ENCODE measurements at regions not wholly inside any gene's neighbourhood (a gene's known extent, or its start where the extent isn't known, plus 50 kb on each side); places are given as distances from the start of the nearest gene placed in this dataset.
"Not testable (repeated sequence)": the region's sequence is repeated elsewhere in the genome, so short reads cannot be mapped to it uniquely, and the experiment has no call there.

GRCh38 chr5:56637321-56637920 lies 177.9 kb upstream of the MAP3K1 start:
- no peak overlapping the region for H3K4me3 ChIP-seq
- no peaks in the 10 kb centered on the region for H3K9me3 ChIP-seq
- H3K4me1 ChIP-seq: no peaks in the 10 kb centered on the region
- H3K27me3 ChIP-seq: no peaks in the 10 kb centered on the region
- DNase-seq: no peak
- no peak overlapping the region for H3K27ac ChIP-seq
- no peaks in the 10 kb centered on the region for H3K36me3 ChIP-seq
- TF ChIP-seq, protein P1, sequence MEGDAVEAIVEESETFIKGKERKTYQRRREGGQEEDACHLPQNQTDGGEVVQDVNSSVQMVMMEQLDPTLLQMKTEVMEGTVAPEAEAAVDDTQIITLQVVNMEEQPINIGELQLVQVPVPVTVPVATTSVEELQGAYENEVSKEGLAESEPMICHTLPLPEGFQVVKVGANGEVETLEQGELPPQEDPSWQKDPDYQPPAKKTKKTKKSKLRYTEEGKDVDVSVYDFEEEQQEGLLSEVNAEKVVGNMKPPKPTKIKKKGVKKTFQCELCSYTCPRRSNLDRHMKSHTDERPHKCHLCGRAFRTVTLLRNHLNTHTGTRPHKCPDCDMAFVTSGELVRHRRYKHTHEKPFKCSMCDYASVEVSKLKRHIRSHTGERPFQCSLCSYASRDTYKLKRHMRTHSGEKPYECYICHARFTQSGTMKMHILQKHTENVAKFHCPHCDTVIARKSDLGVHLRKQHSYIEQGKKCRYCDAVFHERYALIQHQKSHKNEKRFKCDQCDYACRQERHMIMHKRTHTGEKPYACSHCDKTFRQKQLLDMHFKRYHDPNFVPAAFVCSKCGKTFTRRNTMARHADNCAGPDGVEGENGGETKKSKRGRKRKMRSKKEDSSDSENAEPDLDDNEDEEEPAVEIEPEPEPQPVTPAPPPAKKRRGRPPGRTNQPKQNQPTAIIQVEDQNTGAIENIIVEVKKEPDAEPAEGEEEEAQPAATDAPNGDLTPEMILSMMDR (IDR thresholded peaks at IDR 0.05): no peak
- no peak overlapping the region for H3K9ac ChIP-seq (ENCODE audit: low read depth in 2 of 2, low read length in 2 of 2)
- intact Hi-C loops (cut with DNase I): no loop called here

DNA sequence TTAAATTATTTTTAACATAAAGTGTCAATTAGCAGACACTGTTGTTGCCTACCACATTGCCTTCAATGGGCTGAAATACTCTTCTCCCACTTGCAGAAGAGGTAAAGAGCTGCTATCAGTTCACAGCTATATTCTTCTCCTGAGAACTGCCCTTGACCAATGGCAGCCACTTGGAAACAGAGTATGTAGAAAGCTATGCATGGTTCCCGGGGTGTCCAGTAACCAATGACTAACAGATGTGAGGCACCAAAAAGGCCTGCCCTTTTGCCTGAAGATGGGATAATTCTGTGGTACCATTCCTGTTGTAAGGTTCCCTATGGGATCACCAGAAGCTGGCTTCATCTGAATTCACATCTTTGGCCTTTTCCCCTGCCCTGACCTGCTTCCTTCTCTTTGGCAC lies 181.4 kb upstream of the MAP3K1 start:
- Histone ChIP-seq H3K36me3 (no peaks in the 10 kb centered on the region), H3K4me1 (no peaks in the 10 kb centered on the region), H3K27me3 (no peaks in the 10 kb centered on the region), H3K27ac (no peak overlapping the region), H3K9me3 (no peaks in the 10 kb centered on the region), H3K4me3 (no peak overlapping the region), H3K9ac (ENCODE audit: low read depth in 2 of 2, low read length in 2 of 2) (no peak overlapping the region)
- intact Hi-C loops (cut with DNase I): no loop called here
- TF ChIP-seq, protein P1 (IDR thresholded peaks at IDR 0.05): no peak
- DNase-seq: no peak

DNA sequence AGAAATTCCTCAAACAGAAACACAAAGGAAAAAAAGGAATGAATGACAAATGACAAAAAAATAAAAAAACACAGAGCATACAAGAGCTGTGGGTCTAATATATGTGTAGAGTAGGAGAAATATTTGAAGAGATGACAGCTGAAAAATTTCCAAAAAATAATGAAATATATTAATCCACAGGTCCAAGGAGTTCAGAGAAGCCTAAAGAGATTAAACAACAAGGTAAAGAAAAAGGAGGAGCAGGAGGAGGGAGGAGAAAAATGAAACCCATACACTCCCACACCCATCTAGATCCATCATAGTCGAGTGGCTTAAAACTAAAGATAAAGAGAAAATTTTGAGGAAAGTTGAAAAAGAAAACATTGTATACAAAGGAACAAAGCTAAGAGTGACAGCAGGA lies 182.4 kb upstream of the MAP3K1 start:
- no peaks in the 10 kb centered on the region for H3K9me3 ChIP-seq
- no peak overlapping the region for H3K27ac ChIP-seq
- H3K4me1 ChIP-seq: no peaks in the 10 kb centered on the region
- TF ChIP-seq, protein P1 (IDR thresholded peaks at IDR 0.05): no peak
- DNase-seq: no peak
- no peaks in the 10 kb centered on the region for H3K36me3 ChIP-seq
- H3K9ac ChIP-seq (ENCODE audit: low read depth in 2 of 2, low read length in 2 of 2): no peak overlapping the region
- H3K4me3 ChIP-seq: no peak overlapping the region
- intact Hi-C loops (cut with DNase I): no loop called here
- H3K27me3 ChIP-seq: no peaks in the 10 kb centered on the region

DNA sequence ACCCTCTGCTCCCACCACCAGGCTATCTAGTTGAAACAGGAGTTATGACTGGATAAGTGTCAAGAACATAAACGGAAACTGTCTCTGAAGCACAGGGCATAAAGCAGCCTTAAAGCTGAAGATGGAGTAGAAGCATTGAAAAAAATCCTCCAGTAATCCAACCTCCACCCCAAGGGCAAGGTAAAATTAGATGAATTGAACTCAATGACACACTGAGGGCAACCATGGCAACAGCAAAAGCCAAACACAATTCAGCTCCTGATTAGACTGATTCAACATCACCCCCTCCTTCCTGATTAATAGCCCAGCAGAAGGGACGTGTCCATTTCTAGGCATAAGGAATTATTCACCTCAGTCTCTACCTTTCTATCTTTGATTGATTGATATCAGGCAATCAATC lies 183.2 kb upstream of the MAP3K1 start:
- Histone ChIP-seq H3K4me1 (no peaks in the 10 kb centered on the region), H3K36me3 (no peaks in the 10 kb centered on the region), H3K4me3 (no peak overlapping the region), H3K9me3 (no peaks in the 10 kb centered on the region), H3K27me3 (no peaks in the 10 kb centered on the region), H3K27ac (no peak overlapping the region), H3K9ac (ENCODE audit: low read depth in 2 of 2, low read length in 2 of 2) (no peak overlapping the region)
- intact Hi-C loops (cut with DNase I): no loop called here
- DNase-seq: no peak
- TF ChIP-seq, protein P1 (IDR thresholded peaks at IDR 0.05): no peak

- H3K27me3 ChIP-seq: no peaks in the 10 kb centered on the region
- no peaks in the 10 kb centered on the region for H3K36me3 ChIP-seq
- no peaks in the 10 kb centered on the region for H3K4me1 ChIP-seq
- H3K9ac ChIP-seq (ENCODE audit: low read depth in 2 of 2, low read length in 2 of 2): no peak overlapping the region
- TF ChIP-seq, protein P1 (IDR thresholded peaks at IDR 0.05): no peak
- no peak for DNase-seq
- H3K27ac ChIP-seq: no peak overlapping the region
- no peak overlapping the region for H3K4me3 ChIP-seq
- intact Hi-C loops (cut with DNase I): no loop called here
- no peaks in the 10 kb centered on the region for H3K9me3 ChIP-seq
Measured at GRCh38 chr5:56631719-56632118, 183.6 kb upstream of the MAP3K1 start.

DNA sequence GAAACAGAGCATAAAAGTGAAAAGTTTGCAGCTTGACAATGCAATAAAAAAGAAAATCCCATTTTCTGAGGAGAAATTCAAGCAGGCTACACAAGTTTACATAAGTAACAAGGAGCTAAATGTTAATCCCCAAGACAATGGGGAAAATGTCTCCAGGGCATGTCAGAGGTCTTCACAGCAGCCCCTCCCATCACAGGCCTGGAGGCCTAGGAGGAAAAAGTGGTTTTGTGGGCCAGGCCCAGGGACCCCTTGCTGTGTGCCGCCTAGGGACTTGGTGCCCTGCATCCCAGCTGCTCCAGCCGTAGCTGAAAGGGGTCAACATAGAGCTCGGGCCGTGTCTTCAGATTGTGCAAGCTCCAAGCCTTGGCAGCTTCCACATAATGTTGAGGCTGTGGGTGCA lies 186.7 kb upstream of the MAP3K1 start:
- H3K4me1 ChIP-seq; DNase-seq; intact Hi-C loops (cut with DNase I); H3K27ac ChIP-seq; H3K9me3 ChIP-seq; H3K4me3 ChIP-seq; H3K36me3 ChIP-seq; H3K27me3 ChIP-seq; H3K9ac ChIP-seq (ENCODE audit: low read depth in 2 of 2, low read length in 2 of 2): not testable (repeated sequence)

Data from colonic mucosa (tissue), 4 donors.